T-helper 17 cell (primary cell): ENCODE measurements at regions not wholly inside any gene's neighbourhood (a gene's known extent, or its start where the extent isn't known, plus 50 kb on each side); places are given as distances from the start of the nearest gene placed in this dataset.

Source experiments
- ATAC-seq: fragments of 150-1000 bp; cut with Tn5 transposase; 2 replicates; pipeline ENCODE4 v1.10.0; 2021; ENCODE audit warnings: mild to moderate bottlenecking, moderate library complexity
- DNase-seq, 3 donors: peaks; one replicate each; pipeline versions ENCODE4 v3.0.0 to v3.0.0-alpha.2; 2020 to 2021
- H3K9me3 ChIP-seq: one replicate; pipeline ENCODE4 v1.7.0; 2013; ENCODE audit warnings: low read length, mild to moderate bottlenecking; ENCODE audit not compliant: control insufficient read depth, poor library complexity, severe bottlenecking
- H3K27ac Mint-ChIP-seq: one replicate; pipeline ENCODE4 v1.8.0; 2022; ENCODE audit warnings: mild to moderate bottlenecking, moderate library complexity, mixed read lengths
- H3K27me3 Mint-ChIP-seq: one replicate; pipeline ENCODE4 v1.8.0; 2022; ENCODE audit warnings: mixed read lengths
- H3K36me3 Mint-ChIP-seq: one replicate; pipeline ENCODE4 v1.8.0; 2022; ENCODE audit warnings: low read depth, mixed read lengths
- H3K4me1 Mint-ChIP-seq: one replicate; pipeline ENCODE4 v1.8.0; 2022; ENCODE audit warnings: mild to moderate bottlenecking, mixed read lengths
- H3K4me3 Mint-ChIP-seq: one replicate; pipeline ENCODE4 v1.8.0; 2022; ENCODE audit warnings: mild to moderate bottlenecking, moderate library complexity, mixed read lengths

GRCh38 chr2:224283466-224283965, 118.4 kb downstream of the FAM124B start:
- peaks cover 48% of the 10 kb centered on the region for H3K27me3 Mint-ChIP-seq

GRCh38 chr2:224281374-224281773, 120.5 kb downstream of the FAM124B start:
- ATAC-seq (no peak), DNase-seq (no peak)
- no peaks in the 10 kb centered on the region for H3K9me3 ChIP-seq
- Mint-ChIP-seq H3K27ac (no peak overlapping the region), H3K4me1 (no peaks in the 10 kb centered on the region), H3K36me3 (peaks cover 4% of the 10 kb centered on the region), H3K27me3 (peaks cover 57% of the 10 kb centered on the region), H3K4me3 (no peak overlapping the region)

More at GRCh38 chr2:224283466-224283965, 118.4 kb downstream of the FAM124B start:
- Mint-ChIP-seq H3K36me3 (peaks cover 2% of the 10 kb centered on the region), H3K27ac (no peak overlapping the region), H3K4me1 (no peaks in the 10 kb centered on the region), H3K4me3 (no peak overlapping the region)
- ATAC-seq (no peak), DNase-seq (no peak)
- no peaks in the 10 kb centered on the region for H3K9me3 ChIP-seq

DNA sequence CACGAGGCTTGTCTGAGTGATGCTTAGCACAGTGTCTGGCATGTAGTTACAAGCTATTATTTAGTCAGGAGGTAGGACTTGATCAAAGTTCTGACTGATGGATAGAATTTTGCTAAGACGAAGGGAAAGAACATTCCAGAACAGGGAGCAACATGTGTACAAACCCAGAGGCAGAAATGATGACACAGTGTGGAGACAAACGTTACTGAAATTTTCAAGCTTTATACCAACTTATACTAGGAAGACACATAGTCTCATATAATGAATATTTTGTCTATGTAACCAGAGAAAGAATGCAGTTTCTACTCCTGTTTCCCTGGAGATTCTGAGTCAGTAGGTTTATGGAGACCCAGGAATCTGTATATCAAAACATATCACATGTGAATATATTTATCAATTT, 123.4 kb downstream of the FAM124B start:
- DNase-seq: no peak
- Mint-ChIP-seq H3K4me3 (no peak overlapping the region), H3K4me1 (no peaks in the 10 kb centered on the region), H3K27ac (no peak overlapping the region), H3K36me3 (peaks cover 4% of the 10 kb centered on the region), H3K27me3 (peaks cover 56% of the 10 kb centered on the region)
- H3K9me3 ChIP-seq: no peaks in the 10 kb centered on the region
- ATAC-seq: no peak

GRCh38 chr2:224276251-224276650, 125.7 kb downstream of the FAM124B start:
- H3K4me1 Mint-ChIP-seq: peaks cover 2% of the 10 kb centered on the region
- ATAC-seq (no peak), DNase-seq (no peak)
- H3K4me3 Mint-ChIP-seq: no peak overlapping the region
- peaks cover 48% of the 10 kb centered on the region for H3K27me3 Mint-ChIP-seq
- no peaks in the 10 kb centered on the region for H3K9me3 ChIP-seq
- no peak overlapping the region for H3K27ac Mint-ChIP-seq
- H3K36me3 Mint-ChIP-seq: peaks cover 2% of the 10 kb centered on the region

DNA sequence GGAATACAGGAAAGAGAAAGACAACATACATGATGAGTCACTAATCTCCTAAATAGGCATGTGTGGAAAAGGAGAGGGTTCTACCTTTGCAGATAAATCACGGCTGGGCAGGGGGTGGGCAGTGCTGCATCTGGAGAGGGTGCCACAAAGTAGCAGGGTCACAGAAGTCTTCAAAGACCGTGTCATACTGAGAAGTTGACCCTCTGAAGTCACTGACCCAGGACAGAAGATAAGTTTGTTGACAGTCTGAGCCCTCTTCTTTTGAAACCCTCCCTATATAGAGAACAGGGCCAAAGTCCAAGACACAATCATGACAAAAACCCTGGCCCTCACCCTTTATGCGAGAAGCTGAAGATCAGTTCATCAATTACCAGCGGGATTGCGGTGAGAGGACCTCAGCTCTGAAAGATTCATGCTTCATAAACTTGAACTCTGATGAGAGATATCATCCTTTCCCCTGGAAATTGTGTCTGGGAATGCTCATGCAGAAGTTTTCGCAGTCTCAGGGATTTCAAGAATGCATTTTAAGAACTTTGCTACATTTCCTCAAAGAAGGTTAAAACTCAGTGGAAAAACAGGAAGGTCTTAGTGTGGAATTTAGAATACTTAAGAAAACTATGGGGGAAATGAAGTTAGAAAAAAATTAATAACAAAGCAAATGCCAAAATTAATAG, 129.5 kb downstream of the FAM124B start:
- Mint-ChIP-seq H3K36me3 (no peaks in the 10 kb centered on the region), H3K27me3 (peaks cover 48% of the 10 kb centered on the region), H3K27ac (no peak overlapping the region), H3K4me3 (no peak overlapping the region), H3K4me1 (peaks cover 2% of the 10 kb centered on the region)
- ATAC-seq: no peak
- DNase-seq: no peak
- H3K9me3 ChIP-seq: no peaks in the 10 kb centered on the region

DNA sequence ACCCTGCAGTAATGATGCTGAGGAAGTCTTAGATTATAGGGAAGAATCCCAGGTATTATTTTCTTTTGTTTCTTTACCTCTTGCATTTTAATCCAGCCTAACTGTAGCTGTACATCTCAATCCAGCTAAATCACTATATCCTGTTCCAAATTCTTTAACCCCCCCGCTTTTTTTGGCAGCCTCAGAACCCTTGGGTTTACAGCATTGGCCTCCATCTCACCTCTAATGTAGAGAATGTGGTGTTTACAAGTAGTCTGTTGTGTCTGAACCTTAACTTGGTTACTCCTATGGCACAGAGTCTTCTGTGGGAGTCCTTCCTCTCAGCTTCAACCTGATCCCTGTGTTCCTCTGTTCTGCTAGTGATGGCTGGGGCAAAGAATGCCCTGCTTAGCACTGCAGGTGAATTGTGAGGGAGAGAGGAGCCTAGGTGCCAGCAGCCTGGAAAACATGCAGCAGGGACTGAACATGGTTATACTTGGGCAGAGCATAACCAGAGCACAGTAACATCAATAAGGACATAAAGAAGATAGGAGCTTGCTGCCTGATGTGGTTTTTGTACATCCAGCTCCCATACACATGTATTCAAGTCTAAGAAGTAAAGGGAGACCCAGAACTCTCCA, 130.2 kb downstream of the FAM124B start:
- no peak for DNase-seq
- no peak overlapping the region for H3K27ac Mint-ChIP-seq
- peaks cover 2% of the 10 kb centered on the region for H3K4me1 Mint-ChIP-seq
- no peak for ATAC-seq
- H3K36me3 Mint-ChIP-seq: no peaks in the 10 kb centered on the region
- H3K27me3 Mint-ChIP-seq: peaks cover 48% of the 10 kb centered on the region
- H3K9me3 ChIP-seq: no peaks in the 10 kb centered on the region
- H3K4me3 Mint-ChIP-seq: no peak overlapping the region

- no peak overlapping the region for H3K4me3 Mint-ChIP-seq
- ATAC-seq: no peak
- DNase-seq: no peak
- no peak overlapping the region for H3K27ac Mint-ChIP-seq
- H3K4me1 Mint-ChIP-seq: peaks cover 2% of the 10 kb centered on the region
- peaks cover 57% of the 10 kb centered on the region for H3K27me3 Mint-ChIP-seq
- H3K36me3 Mint-ChIP-seq: no peaks in the 10 kb centered on the region
- H3K9me3 ChIP-seq: no peaks in the 10 kb centered on the region
Observed at GRCh38 chr2:224268441-224268840, 133.5 kb downstream of the FAM124B start.

GRCh38 chr2:224264259-224264658, 137.6 kb downstream of the FAM124B start:
- H3K4me1 Mint-ChIP-seq: no peaks in the 10 kb centered on the region
- no peak for DNase-seq
- no peaks in the 10 kb centered on the region for H3K36me3 Mint-ChIP-seq
- H3K9me3 ChIP-seq: no peaks in the 10 kb centered on the region
- no peak overlapping the region for H3K27ac Mint-ChIP-seq
- no peak for ATAC-seq
- no peak overlapping the region for H3K4me3 Mint-ChIP-seq
- H3K27me3 Mint-ChIP-seq: peaks cover 66% of the 10 kb centered on the region

GRCh38 chr2:224263571-224264043, 138.3 kb downstream of the FAM124B start:
- no peak for ATAC-seq
- no peak overlapping the region for H3K4me3 Mint-ChIP-seq

GRCh38 chr2:224261326-224261725, 140.6 kb downstream of the FAM124B start:
- H3K4me1 Mint-ChIP-seq: no peaks in the 10 kb centered on the region
- no peak overlapping the region for H3K4me3 Mint-ChIP-seq
- H3K27me3 Mint-ChIP-seq: peaks cover 71% of the 10 kb centered on the region
- no peak for DNase-seq
- H3K36me3 Mint-ChIP-seq: peaks cover 2% of the 10 kb centered on the region
- no peak overlapping the region for H3K27ac Mint-ChIP-seq
- H3K9me3 ChIP-seq: no peaks in the 10 kb centered on the region
- ATAC-seq: no peak

More at GRCh38 chr2:224263571-224264043, 138.3 kb downstream of the FAM124B start:
- no peak for DNase-seq
- H3K9me3 ChIP-seq: no peaks in the 10 kb centered on the region
- H3K27me3 Mint-ChIP-seq: peaks cover 66% of the 10 kb centered on the region
- no peak overlapping the region for H3K27ac Mint-ChIP-seq
- no peaks in the 10 kb centered on the region for H3K4me1 Mint-ChIP-seq
- peaks cover 2% of the 10 kb centered on the region for H3K36me3 Mint-ChIP-seq

DNA sequence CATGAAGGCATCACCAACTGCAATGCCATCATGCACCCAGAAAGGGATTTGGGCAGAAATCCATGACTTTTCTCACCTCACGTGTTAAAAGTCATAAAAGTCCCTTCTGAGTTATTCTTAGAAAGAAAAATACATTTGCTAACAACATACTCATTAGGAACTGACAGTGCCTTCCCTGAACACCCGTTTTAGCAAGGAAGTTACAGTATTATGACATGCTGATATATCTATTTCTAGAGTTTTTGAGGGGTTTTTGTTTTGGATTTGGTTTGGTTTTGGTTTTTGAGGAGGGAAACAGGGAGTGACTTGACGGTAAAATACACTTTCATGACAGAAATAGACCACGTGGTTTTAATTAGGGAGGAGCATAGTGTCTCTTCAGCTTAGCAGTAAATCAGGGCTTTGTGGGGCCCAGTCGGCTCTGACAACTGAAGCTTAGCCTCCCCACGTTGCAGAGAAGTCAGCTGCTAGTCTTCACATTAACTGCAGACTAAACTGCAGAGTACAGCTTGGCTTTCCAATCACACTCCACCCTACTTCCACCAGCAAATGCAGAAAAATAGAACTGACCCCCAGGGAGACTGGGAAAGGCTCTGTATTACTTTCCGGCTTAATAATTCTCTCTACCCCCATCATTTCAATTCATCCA, 141.4 kb downstream of the FAM124B start:
- H3K4me1 Mint-ChIP-seq: no peaks in the 10 kb centered on the region
- H3K27ac Mint-ChIP-seq: no peak overlapping the region
- no peak overlapping the region for H3K4me3 Mint-ChIP-seq
- ATAC-seq: no peak
- H3K9me3 ChIP-seq: no peaks in the 10 kb centered on the region
- peaks cover 66% of the 10 kb centered on the region for H3K27me3 Mint-ChIP-seq
- no peak for DNase-seq
- peaks cover 2% of the 10 kb centered on the region for H3K36me3 Mint-ChIP-seq

DNA sequence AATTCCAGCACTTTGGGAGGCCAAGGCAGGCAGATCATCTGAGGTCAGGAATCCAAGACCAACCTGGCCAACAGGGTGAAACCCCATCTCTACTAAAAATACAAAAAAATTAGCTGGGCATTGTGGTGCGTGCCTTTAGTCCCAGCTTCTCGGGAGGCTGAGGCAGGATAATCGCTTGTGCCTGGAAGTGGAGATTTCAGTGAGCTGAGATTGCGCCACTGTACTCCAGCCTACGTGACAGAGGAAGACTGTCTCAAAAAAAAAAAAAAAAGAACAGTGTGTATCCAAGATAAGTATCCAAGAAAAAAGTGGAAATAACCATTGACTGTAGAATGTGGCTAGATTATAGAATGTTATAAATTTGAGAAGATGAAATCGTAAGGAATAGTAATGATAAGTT, 142.1 kb downstream of the FAM124B start:
- no peaks in the 10 kb centered on the region for H3K9me3 ChIP-seq
- H3K27me3 Mint-ChIP-seq: peaks cover 67% of the 10 kb centered on the region
- H3K4me3 Mint-ChIP-seq: no peak overlapping the region
- DNase-seq (no peak), ATAC-seq (no peak)
- H3K27ac Mint-ChIP-seq: no peak overlapping the region
- H3K4me1 Mint-ChIP-seq: no peaks in the 10 kb centered on the region
- peaks cover 2% of the 10 kb centered on the region for H3K36me3 Mint-ChIP-seq

DNA sequence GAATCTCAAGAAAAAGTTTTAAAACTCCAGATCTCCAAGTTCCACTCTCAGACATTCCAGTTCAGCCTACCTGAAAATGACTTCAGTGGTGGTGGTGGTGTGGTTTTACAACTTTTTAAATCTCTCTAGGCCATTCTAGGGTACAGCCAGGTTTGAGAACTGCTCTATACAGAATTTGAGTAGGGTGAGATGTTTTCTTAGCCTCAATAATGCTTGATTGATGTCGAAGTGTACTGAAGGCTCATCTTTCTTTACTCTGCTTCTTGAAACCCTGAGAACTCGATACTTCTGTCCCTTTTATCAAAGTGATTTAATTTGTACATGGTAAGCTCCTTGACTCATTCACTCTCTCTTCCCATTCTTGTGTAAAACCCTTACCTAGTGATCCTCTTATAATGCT, 143.8 kb downstream of the FAM124B start:
- Mint-ChIP-seq H3K36me3 (peaks cover 5% of the 10 kb centered on the region), H3K27me3 (peaks cover 73% of the 10 kb centered on the region), H3K4me1 (no peaks in the 10 kb centered on the region), H3K4me3 (no peak overlapping the region), H3K27ac (no peak overlapping the region)
- no peak for ATAC-seq
- DNase-seq: no peak
- H3K9me3 ChIP-seq: no peaks in the 10 kb centered on the region
